Gastroesophageal sphincter (tissue), 4 donors: ENCODE measurements at regions not wholly inside any gene's neighbourhood (a gene's known extent, or its start where the extent isn't known, plus 50 kb on each side); places are given as distances from the start of the nearest gene placed in this dataset.
"Not testable (repeated sequence)": the region's sequence is repeated elsewhere in the genome, so short reads cannot be mapped to it uniquely, and the experiment has no call there.

Source experiments
- ATAC-seq: fragments of 150-250 bp; one replicate; pipeline ENCODE4 v1.9.1; 2016; ENCODE audit warnings: mild to moderate bottlenecking, moderate library complexity
- H3K27ac ChIP-seq, 4 donors: fragments of 200-600 bp; sonication (generic) in 3 of 4; 1 replicate in 3 of 4; 2 replicates in 1 of 4; pipeline ENCODE4 v1.5.1; 2016 to 2019
- H3K27me3 ChIP-seq: fragments of 200-600 bp; sonication (generic); one replicate; pipeline ENCODE4 v1.5.1; 2019
- H3K36me3 ChIP-seq, 2 donors: fragments of 200-600 bp; sonication (generic); one replicate each; pipeline ENCODE4 v1.5.1; 2019; ENCODE audit warnings: control low read depth in 1 of 2
- H3K4me1 ChIP-seq, 3 donors: fragments of 200-600 bp; sonication (generic); 1 replicate in 2 of 3; 2 replicates in 1 of 3; pipeline ENCODE4 v1.5.1; 2016 to 2019; ENCODE audit warnings: control low read depth in 2 of 3
- H3K4me3 ChIP-seq, 2 donors: fragments of 200-600 bp; sonication (generic); one replicate each; pipeline ENCODE4 v1.5.1; 2019; ENCODE audit warnings: mild to moderate bottlenecking in 1 of 2, moderate library complexity in 1 of 2
- H3K9me3 ChIP-seq, 3 donors: fragments of 200-600 bp; sonication (generic); one replicate each; pipeline ENCODE4 v1.5.1; 2017 to 2019; ENCODE audit warnings: control low read depth in 2 of 3
- CTCF ChIP-seq, 4 experiments: fragments of 200-600 bp in 2 of 4; fragments of 450-650 bp in 2 of 4; sonication (generic) in 1 of 4; IDR thresholded peaks; one replicate each; pipeline ENCODE4 v1.5.1; 2017 to 2019; ENCODE audit warnings: antibody characterized with exemption in 4 of 4, mild to moderate bottlenecking in 2 of 4, moderate library complexity in 2 of 4
- EP300 ChIP-seq: sonication (generic); formaldehyde crosslinking; IDR thresholded peaks from one replicate; pipeline ENCODE4 v1.6.1; 2017; ENCODE audit warnings: antibody characterized with exemption, mild to moderate bottlenecking
- POLR2A ChIP-seq, 2 donors: fragments of 450-650 bp; IDR thresholded peaks; one replicate each; pipeline ENCODE4 v1.6.1; 2017; ENCODE audit warnings: antibody characterized with exemption in 2 of 2, mild to moderate bottlenecking in 2 of 2, moderate library complexity in 1 of 2
- POLR2AphosphoS5 ChIP-seq: sonication (generic); formaldehyde crosslinking; IDR thresholded peaks from one replicate; pipeline ENCODE4 v1.6.1; 2017; ENCODE audit warnings: antibody characterized with exemption
- WGBS, 2 donors: methylation state at CpG; one replicate each; pipeline ENCODE4 v1.1.5; 2018; ENCODE audit warnings: low coverage in 1 of 2; 5-methylcytosine and 5-hydroxymethylcytosine counted together

GRCh38 chr5:112534067-112534583 lies 115.0 kb upstream of the EPB41L4A start:
- Histone ChIP-seq H3K4me3 (no peak overlapping the region), H3K4me1 (no peaks in the 10 kb centered on the region), H3K27me3 (peaks cover under 1% of the 10 kb centered on the region), H3K36me3 (no peaks in the 10 kb centered on the region), H3K27ac (no peak overlapping the region), H3K9me3 (no peaks in the 10 kb centered on the region)
- ATAC-seq: no peak
- WGBS, 2 donors: 75 to 89% methylated on average over 1 of the region's 1 CpG
- TF ChIP-seq CTCF (IDR thresholded peaks at IDR 0.05) (no peak), POLR2A (IDR thresholded peaks at IDR 0.05) (no peak)

GRCh38 chr5:112534611-112535255 lies 115.7 kb upstream of the EPB41L4A start:
- TF ChIP-seq POLR2AphosphoS5 (no peak), CTCF (IDR thresholded peaks at IDR 0.05) (no peak), EP300 (no peak), POLR2A (IDR thresholded peaks at IDR 0.05) (no peak)
- Histone ChIP-seq H3K4me3 (no peak overlapping the region), H3K4me1 (no peaks in the 10 kb centered on the region), H3K27me3 (peaks cover 4% of the 10 kb centered on the region), H3K27ac (no peak overlapping the region), H3K36me3 (no peaks in the 10 kb centered on the region), H3K9me3 (no peaks in the 10 kb centered on the region)
- 67 to 70% methylated on average over 2 to 4 of the region's 4 CpGs for WGBS, 2 donors
- ATAC-seq: no peak

GRCh38 chr5:112535356-112535755 lies 116.3 kb upstream of the EPB41L4A start:
- Histone ChIP-seq H3K4me1 (no peaks in the 10 kb centered on the region), H3K9me3 (no peaks in the 10 kb centered on the region), H3K36me3 (no peaks in the 10 kb centered on the region), H3K4me3 (no peak overlapping the region), H3K27me3 (peaks cover 4% of the 10 kb centered on the region), H3K27ac (no peak overlapping the region)
- TF ChIP-seq POLR2A (IDR thresholded peaks at IDR 0.05) (no peak), CTCF (IDR thresholded peaks at IDR 0.05) (no peak), POLR2AphosphoS5 (no peak), EP300 (no peak)
- ATAC-seq: no peak
- 43 to 45% methylated on average over 2 of the region's 2 CpGs for WGBS, 2 donors

GRCh38 chr5:112544558-112544957 lies 125.5 kb upstream of the EPB41L4A start:
- not testable (repeated sequence) for H3K27me3 ChIP-seq, H3K27ac ChIP-seq, H3K36me3 ChIP-seq, H3K4me3 ChIP-seq, ATAC-seq, H3K9me3 ChIP-seq, H3K4me1 ChIP-seq
- WGBS, 2 donors: 64 to 70% methylated on average over 2 to 3 of the region's 3 CpGs

- TF ChIP-seq POLR2A (IDR thresholded peaks at IDR 0.05) (no peak), EP300 (no peak), POLR2AphosphoS5 (no peak), CTCF (IDR thresholded peaks at IDR 0.05) (no peak)
- Histone ChIP-seq H3K27me3 (no peaks in the 10 kb centered on the region), H3K4me3 (no peak overlapping the region), H3K36me3 (no peaks in the 10 kb centered on the region), H3K4me1 (peaks cover 0 to 7% (median 0%) of the 10 kb centered on the region in 3 donors), H3K9me3 (no peaks in the 10 kb centered on the region), H3K27ac (no peak overlapping the region)
- WGBS, 2 donors: 68 to 83% methylated on average over 3 to 4 of the region's 4 CpGs
- no peak for ATAC-seq
These were observed 128.0 kb upstream of the EPB41L4A start for GRCh38 chr5:112546946-112547592.
